Colonic mucosa (tissue), 4 donors: ENCODE measurements at regions not wholly inside any gene's neighbourhood (a gene's known extent, or its start where the extent isn't known, plus 50 kb on each side); places are given as distances from the start of the nearest gene placed in this dataset.

Source experiments
- DNase-seq: peaks from one replicate; pipeline ENCODE4 v3.0.0-alpha.2; 2020
- H3K27ac ChIP-seq: fragments of 200-600 bp; one replicate; pipeline ENCODE4 v1.8.0; 2021
- H3K27me3 ChIP-seq: fragments of 200-600 bp; one replicate; pipeline ENCODE4 v1.8.0; 2021
- H3K36me3 ChIP-seq: fragments of 200-600 bp; one replicate; pipeline ENCODE4 v1.8.0; 2021
- H3K4me1 ChIP-seq: fragments of 200-600 bp; one replicate; pipeline ENCODE4 v1.8.0; 2021; ENCODE audit warnings: mild to moderate bottlenecking
- H3K4me3 ChIP-seq: fragments of 200-600 bp; one replicate; pipeline ENCODE4 v1.8.0; 2021
- H3K9ac ChIP-seq, 2 donors: one replicate each; pipeline ENCODE4 v1.7.0; 2013; ENCODE audit warnings: control low read depth in 2 of 2, low read depth in 2 of 2, low read length in 2 of 2
- H3K9me3 ChIP-seq: fragments of 200-600 bp; one replicate; pipeline ENCODE4 v1.8.0; 2021
- intact Hi-C: fragments of 100-400 bp; cut with DNase I; formaldehyde crosslinking; loops from one replicate; pipeline ENCODE4 v1.14.1; 2022
- TF ChIP-seq, protein P1 (sequence below): fragments of 200-600 bp; IDR thresholded peaks from one replicate; pipeline ENCODE4 v1.8.0; 2022; ENCODE audit warnings: antibody characterized with exemption, mild to moderate bottlenecking
- donor health status: healthy.
- donor health status: DM: no; HTN: no; CAD: no.
- donor health status: DM: no; HTN: no; CAD: no.

DNA sequence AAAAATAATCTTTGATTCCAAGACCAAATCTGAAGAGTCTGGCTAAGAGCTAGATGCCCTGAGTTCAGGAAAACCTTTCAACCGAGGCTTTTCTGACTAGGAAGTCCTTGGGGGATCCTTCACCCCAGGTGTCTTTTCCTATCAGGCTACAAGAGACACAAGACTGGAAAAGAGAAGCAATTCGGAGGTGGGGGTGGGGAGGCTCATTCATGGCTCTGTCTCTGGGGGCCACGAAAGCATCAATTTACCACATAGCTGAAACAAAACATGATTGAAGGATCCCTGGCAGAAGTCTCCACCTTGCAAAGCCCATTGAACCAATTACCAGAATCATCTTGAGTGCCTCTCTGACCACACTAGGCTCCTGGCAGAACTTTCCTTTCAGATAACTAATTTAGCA lies 239.8 kb upstream of the SALL1 start:
- Histone ChIP-seq H3K9me3 (no peaks in the 10 kb centered on the region), H3K9ac (no peak overlapping the region), H3K27me3 (no peaks in the 10 kb centered on the region), H3K4me3 (no peak overlapping the region), H3K36me3 (no peaks in the 10 kb centered on the region), H3K4me1 (no peaks in the 10 kb centered on the region), H3K27ac (no peak overlapping the region)
- TF ChIP-seq, protein P1, sequence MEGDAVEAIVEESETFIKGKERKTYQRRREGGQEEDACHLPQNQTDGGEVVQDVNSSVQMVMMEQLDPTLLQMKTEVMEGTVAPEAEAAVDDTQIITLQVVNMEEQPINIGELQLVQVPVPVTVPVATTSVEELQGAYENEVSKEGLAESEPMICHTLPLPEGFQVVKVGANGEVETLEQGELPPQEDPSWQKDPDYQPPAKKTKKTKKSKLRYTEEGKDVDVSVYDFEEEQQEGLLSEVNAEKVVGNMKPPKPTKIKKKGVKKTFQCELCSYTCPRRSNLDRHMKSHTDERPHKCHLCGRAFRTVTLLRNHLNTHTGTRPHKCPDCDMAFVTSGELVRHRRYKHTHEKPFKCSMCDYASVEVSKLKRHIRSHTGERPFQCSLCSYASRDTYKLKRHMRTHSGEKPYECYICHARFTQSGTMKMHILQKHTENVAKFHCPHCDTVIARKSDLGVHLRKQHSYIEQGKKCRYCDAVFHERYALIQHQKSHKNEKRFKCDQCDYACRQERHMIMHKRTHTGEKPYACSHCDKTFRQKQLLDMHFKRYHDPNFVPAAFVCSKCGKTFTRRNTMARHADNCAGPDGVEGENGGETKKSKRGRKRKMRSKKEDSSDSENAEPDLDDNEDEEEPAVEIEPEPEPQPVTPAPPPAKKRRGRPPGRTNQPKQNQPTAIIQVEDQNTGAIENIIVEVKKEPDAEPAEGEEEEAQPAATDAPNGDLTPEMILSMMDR, result no peak
- intact Hi-C loops, result no loop called here
- no peak for DNase-seq

GRCh38 chr16:51389881-51390280 lies 238.8 kb upstream of the SALL1 start:
- Histone ChIP-seq H3K4me1 (no peaks in the 10 kb centered on the region), H3K27ac (no peak overlapping the region), H3K27me3 (no peaks in the 10 kb centered on the region), H3K36me3 (no peaks in the 10 kb centered on the region), H3K9me3 (no peaks in the 10 kb centered on the region), H3K9ac (no peak overlapping the region), H3K4me3 (no peak overlapping the region)
- TF ChIP-seq, protein P1, result no peak
- no peak for DNase-seq
- intact Hi-C loops, result no loop called here

GRCh38 chr16:51388516-51388951 lies 237.5 kb upstream of the SALL1 start:
- Histone ChIP-seq H3K27me3 (no peaks in the 10 kb centered on the region), H3K9me3 (no peaks in the 10 kb centered on the region), H3K9ac (no peak overlapping the region), H3K27ac (no peak overlapping the region), H3K36me3 (no peaks in the 10 kb centered on the region), H3K4me3 (no peak overlapping the region), H3K4me1 (no peaks in the 10 kb centered on the region)
- intact Hi-C loops, result no loop called here
- TF ChIP-seq, protein P1, result no peak
- DNase-seq, result no peak

DNA sequence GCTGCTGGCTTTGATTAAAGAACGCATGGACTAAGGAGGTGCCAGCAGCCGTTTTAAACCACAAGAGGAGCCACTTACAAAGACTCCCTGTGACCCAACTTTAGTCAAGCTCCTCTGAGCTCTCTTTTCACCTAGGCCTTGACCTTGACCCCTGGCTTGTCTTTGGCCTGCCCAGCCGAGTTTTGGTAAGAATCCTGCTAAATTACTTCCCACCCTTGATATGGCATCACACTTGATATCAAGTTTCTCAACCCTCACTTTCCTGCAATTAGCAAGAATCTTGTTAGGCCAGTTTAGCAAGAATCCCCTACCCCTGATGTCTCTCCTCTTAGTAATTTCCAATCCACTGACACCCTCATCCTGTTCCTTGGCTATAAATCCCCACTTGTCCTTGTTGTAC lies 232.8 kb upstream of the SALL1 start:
- TF ChIP-seq, protein P1, result no peak
- no peaks in the 10 kb centered on the region for H3K4me1 ChIP-seq
- no peak for DNase-seq
- no peak overlapping the region for H3K9ac ChIP-seq
- H3K27ac ChIP-seq, result no peak overlapping the region
- H3K36me3 ChIP-seq, result no peaks in the 10 kb centered on the region
- no peaks in the 10 kb centered on the region for H3K9me3 ChIP-seq
- no peak overlapping the region for H3K4me3 ChIP-seq
- intact Hi-C loops, result no loop called here
- no peaks in the 10 kb centered on the region for H3K27me3 ChIP-seq

DNA sequence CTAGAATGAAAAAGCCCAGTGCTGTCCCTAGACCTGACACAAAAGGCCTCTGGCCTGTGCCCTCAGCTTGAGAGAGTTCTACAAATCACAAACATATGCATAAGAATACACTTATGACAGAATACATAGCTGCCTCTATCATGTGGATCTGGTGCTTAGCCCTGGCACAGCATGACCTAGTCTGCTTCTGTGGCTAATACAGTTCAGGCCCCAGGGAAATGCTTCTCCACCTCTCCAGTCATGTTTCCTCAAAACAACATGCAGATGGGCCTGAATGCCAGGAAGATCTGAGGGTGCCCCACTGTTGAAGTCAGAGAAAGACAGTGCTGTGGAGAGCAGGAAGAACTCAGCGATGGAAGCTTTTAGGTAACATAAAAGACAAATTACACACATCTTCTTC lies 231.9 kb upstream of the SALL1 start:
- H3K36me3 ChIP-seq, result no peaks in the 10 kb centered on the region
- DNase-seq, result no peak
- intact Hi-C loops, result no loop called here
- no peak overlapping the region for H3K9ac ChIP-seq
- H3K9me3 ChIP-seq, result no peaks in the 10 kb centered on the region
- TF ChIP-seq, protein P1, result no peak
- H3K27ac ChIP-seq, result no peak overlapping the region
- no peak overlapping the region for H3K4me3 ChIP-seq
- H3K27me3 ChIP-seq, result no peaks in the 10 kb centered on the region
- no peaks in the 10 kb centered on the region for H3K4me1 ChIP-seq

DNA sequence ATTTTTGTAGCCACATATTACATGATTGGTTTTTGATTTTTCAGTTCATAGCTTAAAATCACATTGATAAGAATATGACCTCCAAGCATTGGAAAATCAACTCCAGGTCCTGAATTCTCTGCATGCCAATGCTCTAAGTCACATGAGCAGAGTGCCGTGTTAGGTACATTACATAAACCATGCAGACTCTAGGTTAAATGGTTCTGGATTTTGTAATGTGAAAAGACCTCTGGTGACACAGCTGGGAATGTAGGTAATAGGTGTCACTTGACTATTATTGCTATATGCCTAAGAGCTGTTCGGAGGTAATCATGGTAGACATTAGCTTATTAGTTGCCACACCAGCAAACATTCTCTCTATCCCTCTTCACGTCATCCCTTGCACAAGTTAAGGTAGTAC lies 231.1 kb upstream of the SALL1 start:
- intact Hi-C loops, result no loop called here
- TF ChIP-seq, protein P1, result no peak
- H3K4me3 ChIP-seq, result no peak overlapping the region
- no peak for DNase-seq
- H3K9me3 ChIP-seq, result no peaks in the 10 kb centered on the region
- H3K27me3 ChIP-seq, result no peaks in the 10 kb centered on the region
- H3K36me3 ChIP-seq, result no peaks in the 10 kb centered on the region
- no peaks in the 10 kb centered on the region for H3K4me1 ChIP-seq
- H3K27ac ChIP-seq, result no peak overlapping the region
- H3K9ac ChIP-seq, result no peak overlapping the region
